ENCODE measurements at regions not wholly inside any gene's neighbourhood (a gene's known extent, or its start where the extent isn't known, plus 50 kb on each side); places are given as distances from the start of the nearest gene placed in this dataset.

DNA sequence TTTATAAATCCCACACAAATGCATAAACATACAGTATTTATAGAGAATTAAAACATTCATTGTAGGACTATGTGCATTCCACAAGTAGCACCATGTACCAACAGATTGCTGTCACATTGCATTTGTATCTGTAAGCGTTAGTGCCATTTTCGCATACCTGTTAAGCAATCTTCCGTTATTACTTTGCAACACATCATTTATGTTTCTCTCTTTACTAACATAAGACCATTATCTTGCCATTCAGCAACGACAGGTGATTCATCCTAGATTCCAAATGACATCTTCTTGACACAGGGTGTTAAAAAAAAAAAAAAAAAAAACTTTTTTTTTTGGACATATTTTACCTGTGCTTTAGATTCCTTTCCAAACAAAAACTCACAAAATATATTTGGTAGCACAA lies 511.8 kb downstream of the ELAVL2 start:
- H3K4me2 ChIP-seq (ENCODE audit: low read depth, low read length): no peak overlapping the region
- no CpG with 5 or more reads among the region's 4 CpGs for whole genome bisulfite sequencing, 2 experiments (ENCODE audit: extremely low coverage in 2 of 2, insufficient read length in 1 of 2)
- H3K9ac ChIP-seq (ENCODE audit: low read depth, low read length): no peak overlapping the region
- dilution Hi-C loops (cut with HindIII; ENCODE audit: low sequenced_read_pairs, unreplicated experiment) (no loop called here), intact Hi-C loops (cut with micrococcal nuclease) (no loop called here), in situ Hi-C loops (cut with MboI; ENCODE audit: low sequenced_read_pairs) (no loop called here)
- BruUV-seq (replicated peaks): no TSS peak
- H3K56ac ChIP-seq (ENCODE audit: extremely low read depth, insufficient read depth, low read length): no peak overlapping the region
- no peak overlapping the region for H4K8ac ChIP-seq (ENCODE audit: low read depth in 2 of 2, low read length in 2 of 2)
- H2AFZ ChIP-seq (replicated peaks; ENCODE audit: low read length, poor library complexity): no peak overlapping the region
- H2BK15ac ChIP-seq (ENCODE audit: low read depth, low read length): no peak overlapping the region
- CTCF ChIA-PET: no interaction called here
- no peaks in the 10 kb centered on the region for H3K27me3 ChIP-seq (ENCODE audit: control insufficient read depth, insufficient read depth, low read length)
- no peak for ATAC-seq (ENCODE audit: low read depth)
- no peak overlapping the region for H3K4me3 ChIP-seq (ENCODE audit: insufficient read depth, low read depth, low read length)
- TF ChIP-seq MXI1 (IDR thresholded peaks at IDR 0.05; ENCODE audit: borderline replicate concordance, low read depth, low read length) (no peak), BHLHE40 (IDR thresholded peaks at IDR 0.05; ENCODE audit: low read depth, low read length) (no peak), POLR2A (IDR thresholded peaks at IDR 0.05; ENCODE audit: low read depth, low read length) (no peak), NFE2L2 (IDR thresholded peaks at IDR 0.05; ENCODE audit: low read depth, low read length) (no peak), SMC3 (IDR thresholded peaks at IDR 0.05; ENCODE audit: low read depth, low read length) (no peak), RAD21 (IDR thresholded peaks at IDR 0.05; ENCODE audit: low read length) (no peak), MAZ (IDR thresholded peaks at IDR 0.05; ENCODE audit: borderline replicate concordance, low read depth, low read length) (no peak), MAFK (IDR thresholded peaks at IDR 0.05; ENCODE audit: low read depth, low read length) (no peak), RCOR1 (IDR thresholded peaks at IDR 0.05; ENCODE audit: insufficient replicate concordance, low read length) (no peak), FOS (IDR thresholded peaks at IDR 0.05; ENCODE audit: low read depth, low read length) (no peak), CEBPB (IDR thresholded peaks at IDR 0.05; ENCODE audit: low read depth, low read length) (no peak), CHD1 (IDR thresholded peaks at IDR 0.05; ENCODE audit: low read depth, low read length) (no peak), RFX5 (IDR thresholded peaks at IDR 0.05; ENCODE audit: low read depth, low read length) (no peak)
- TF ChIP-seq, protein P1, sequence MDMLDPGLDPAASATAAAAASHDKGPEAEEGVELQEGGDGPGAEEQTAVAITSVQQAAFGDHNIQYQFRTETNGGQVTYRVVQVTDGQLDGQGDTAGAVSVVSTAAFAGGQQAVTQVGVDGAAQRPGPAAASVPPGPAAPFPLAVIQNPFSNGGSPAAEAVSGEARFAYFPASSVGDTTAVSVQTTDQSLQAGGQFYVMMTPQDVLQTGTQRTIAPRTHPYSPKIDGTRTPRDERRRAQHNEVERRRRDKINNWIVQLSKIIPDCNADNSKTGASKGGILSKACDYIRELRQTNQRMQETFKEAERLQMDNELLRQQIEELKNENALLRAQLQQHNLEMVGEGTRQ (IDR thresholded peaks at IDR 0.05; ENCODE audit: low read depth, low read length): no peak
- TF ChIP-seq, protein P2, sequence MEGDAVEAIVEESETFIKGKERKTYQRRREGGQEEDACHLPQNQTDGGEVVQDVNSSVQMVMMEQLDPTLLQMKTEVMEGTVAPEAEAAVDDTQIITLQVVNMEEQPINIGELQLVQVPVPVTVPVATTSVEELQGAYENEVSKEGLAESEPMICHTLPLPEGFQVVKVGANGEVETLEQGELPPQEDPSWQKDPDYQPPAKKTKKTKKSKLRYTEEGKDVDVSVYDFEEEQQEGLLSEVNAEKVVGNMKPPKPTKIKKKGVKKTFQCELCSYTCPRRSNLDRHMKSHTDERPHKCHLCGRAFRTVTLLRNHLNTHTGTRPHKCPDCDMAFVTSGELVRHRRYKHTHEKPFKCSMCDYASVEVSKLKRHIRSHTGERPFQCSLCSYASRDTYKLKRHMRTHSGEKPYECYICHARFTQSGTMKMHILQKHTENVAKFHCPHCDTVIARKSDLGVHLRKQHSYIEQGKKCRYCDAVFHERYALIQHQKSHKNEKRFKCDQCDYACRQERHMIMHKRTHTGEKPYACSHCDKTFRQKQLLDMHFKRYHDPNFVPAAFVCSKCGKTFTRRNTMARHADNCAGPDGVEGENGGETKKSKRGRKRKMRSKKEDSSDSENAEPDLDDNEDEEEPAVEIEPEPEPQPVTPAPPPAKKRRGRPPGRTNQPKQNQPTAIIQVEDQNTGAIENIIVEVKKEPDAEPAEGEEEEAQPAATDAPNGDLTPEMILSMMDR (conservative IDR thresholded peaks at IDR 0.05; ENCODE audit: low read depth, low read length): no peak
- TF ChIP-seq, protein P3, sequence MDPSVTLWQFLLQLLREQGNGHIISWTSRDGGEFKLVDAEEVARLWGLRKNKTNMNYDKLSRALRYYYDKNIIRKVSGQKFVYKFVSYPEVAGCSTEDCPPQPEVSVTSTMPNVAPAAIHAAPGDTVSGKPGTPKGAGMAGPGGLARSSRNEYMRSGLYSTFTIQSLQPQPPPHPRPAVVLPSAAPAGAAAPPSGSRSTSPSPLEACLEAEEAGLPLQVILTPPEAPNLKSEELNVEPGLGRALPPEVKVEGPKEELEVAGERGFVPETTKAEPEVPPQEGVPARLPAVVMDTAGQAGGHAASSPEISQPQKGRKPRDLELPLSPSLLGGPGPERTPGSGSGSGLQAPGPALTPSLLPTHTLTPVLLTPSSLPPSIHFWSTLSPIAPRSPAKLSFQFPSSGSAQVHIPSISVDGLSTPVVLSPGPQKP (IDR thresholded peaks at IDR 0.05; ENCODE audit: borderline replicate concordance, low read depth, low read length): no peak
- H4K20me1 ChIP-seq (ENCODE audit: insufficient read depth, low read length): no peaks in the 10 kb centered on the region
- H3K9me3 ChIP-seq (ENCODE audit: control insufficient read depth, insufficient read depth, low read length): no peaks in the 10 kb centered on the region
- H4K91ac ChIP-seq (ENCODE audit: insufficient read depth, low read depth, low read length): no peak overlapping the region
- H3K4me1 ChIP-seq (ENCODE audit: control insufficient read depth, insufficient read depth, low read length): no peaks in the 10 kb centered on the region
- no peaks in the 10 kb centered on the region for H3K36me3 ChIP-seq (ENCODE audit: control insufficient read depth, insufficient read depth, low read length)
- POLR2A ChIA-PET (ENCODE audit: unreplicated experiment): no interaction called here
- no peaks in the 10 kb centered on the region for H3K79me1 ChIP-seq (ENCODE audit: low read depth in 1 of 2, low read length in 2 of 2)
- no peaks in the 10 kb centered on the region for H3K9me1 ChIP-seq (ENCODE audit: insufficient read depth, low read length)
- no peak overlapping the region for H2BK5ac ChIP-seq (ENCODE audit: low read depth, low read length, poor library complexity, severe bottlenecking)
- H3K14ac ChIP-seq (replicated peaks; ENCODE audit: low read depth, low read length): no peak overlapping the region
- H2AK9ac ChIP-seq (replicated peaks; ENCODE audit: low read depth, low read length, poor library complexity): no peak overlapping the region
- no peak overlapping the region for H2BK120ac ChIP-seq (ENCODE audit: low read depth, low read length)
- no peak overlapping the region for H3K23ac ChIP-seq (ENCODE audit: low read depth, low read length)
- no peak overlapping the region for H4K5ac ChIP-seq (ENCODE audit: low read depth, low read length)
- no peak overlapping the region for H3K18ac ChIP-seq (ENCODE audit: low read depth, low read length)
- no peak overlapping the region for H2AK5ac ChIP-seq (ENCODE audit: low read depth, low read length)
- H3K27ac ChIP-seq (ENCODE audit: insufficient read depth, low read length): no peak overlapping the region
- no peak overlapping the region for H2BK20ac ChIP-seq (ENCODE audit: low read depth, low read length)
- no peak for DNase-seq
- no peak overlapping the region for H3K4ac ChIP-seq (ENCODE audit: low read depth, low read length)

Measured in IMR-90 (cell line).